GM10248 (cell line): ENCODE measurements at regions not wholly inside any gene's neighbourhood (a gene's known extent, or its start where the extent isn't known, plus 50 kb on each side); places are given as distances from the start of the nearest gene placed in this dataset.

ENCODE experiments used
- CTCF ChIA-PET: fragments of 300-600 bp; sonication (Branson Sonifier 250); formaldehyde crosslinking; extraction: SDS; loops from one replicate; lab custom pipeline; 2021; ENCODE audit warnings: antibody characterized with exemption; lab: Yijun Ruan, JAX
- POLR2A ChIA-PET: fragments of 350-650 bp; sonication (Branson Sonifier 250); formaldehyde crosslinking; extraction: SDS; loops from one replicate; lab custom pipeline; 2020; ENCODE audit warnings: antibody characterized with exemption; lab: Yijun Ruan, JAX
- DNase-seq: peaks from one replicate; pipeline ENCODE4 v3.0.0; 2012; ENCODE audit errors: extremely low spot score
- CTCF ChIP-seq: IDR thresholded peaks from 2 replicates; pipeline ENCODE4 v1.5.1; 2012; ENCODE audit warnings: mild to moderate bottlenecking, low read depth; ENCODE audit errors: extremely low read depth, missing control alignments, control extremely low read depth

DNA sequence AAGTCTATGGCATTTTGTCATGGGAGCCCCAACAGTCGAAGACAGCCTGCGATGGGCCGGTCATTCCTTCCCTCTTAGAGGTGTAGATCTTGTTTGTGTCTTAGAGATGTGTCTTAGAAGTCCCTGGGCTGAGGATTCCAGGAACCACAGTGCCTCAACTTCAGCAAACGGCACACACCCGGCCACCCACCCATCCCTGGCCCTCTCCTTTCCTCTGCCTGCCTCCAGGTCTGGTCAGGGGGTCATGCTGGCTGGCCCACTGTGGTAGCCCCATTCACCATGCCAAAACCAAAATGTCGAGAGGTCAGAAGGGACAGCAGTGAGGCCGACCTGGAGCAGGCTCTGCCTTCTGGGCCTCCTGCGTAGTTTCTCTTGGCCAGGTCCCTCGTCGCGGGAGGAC is 857.9 kb downstream of the TBC1D22A start:
- no peak for TF ChIP-seq CTCF
- ChIA-PET POLR2A (no interaction called here), CTCF (no interaction called here)
- DNase-seq: no peak

DNA sequence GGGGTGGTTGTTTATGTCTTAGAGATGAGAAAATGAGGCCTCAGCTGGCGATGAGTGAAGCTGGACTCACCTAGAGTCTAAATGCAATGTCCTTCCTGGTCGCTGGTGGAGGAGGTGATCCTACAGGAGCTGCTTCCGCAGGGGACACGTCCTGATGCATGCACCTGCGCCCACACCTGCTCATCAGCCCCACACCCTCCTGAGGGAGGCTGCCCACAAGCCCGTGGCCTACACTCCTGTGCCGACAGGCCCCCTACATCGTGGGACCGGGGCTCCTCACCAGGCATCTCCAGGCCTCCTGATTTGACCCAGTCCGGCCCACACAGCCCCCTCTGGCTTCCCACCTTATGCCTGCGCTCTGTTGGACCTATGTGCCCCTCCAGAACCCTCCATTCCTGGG is 857.2 kb downstream of the TBC1D22A start:
- TF ChIP-seq CTCF: no peak
- ChIA-PET POLR2A (no interaction called here), CTCF (no interaction called here)
- no peak for DNase-seq

DNA sequence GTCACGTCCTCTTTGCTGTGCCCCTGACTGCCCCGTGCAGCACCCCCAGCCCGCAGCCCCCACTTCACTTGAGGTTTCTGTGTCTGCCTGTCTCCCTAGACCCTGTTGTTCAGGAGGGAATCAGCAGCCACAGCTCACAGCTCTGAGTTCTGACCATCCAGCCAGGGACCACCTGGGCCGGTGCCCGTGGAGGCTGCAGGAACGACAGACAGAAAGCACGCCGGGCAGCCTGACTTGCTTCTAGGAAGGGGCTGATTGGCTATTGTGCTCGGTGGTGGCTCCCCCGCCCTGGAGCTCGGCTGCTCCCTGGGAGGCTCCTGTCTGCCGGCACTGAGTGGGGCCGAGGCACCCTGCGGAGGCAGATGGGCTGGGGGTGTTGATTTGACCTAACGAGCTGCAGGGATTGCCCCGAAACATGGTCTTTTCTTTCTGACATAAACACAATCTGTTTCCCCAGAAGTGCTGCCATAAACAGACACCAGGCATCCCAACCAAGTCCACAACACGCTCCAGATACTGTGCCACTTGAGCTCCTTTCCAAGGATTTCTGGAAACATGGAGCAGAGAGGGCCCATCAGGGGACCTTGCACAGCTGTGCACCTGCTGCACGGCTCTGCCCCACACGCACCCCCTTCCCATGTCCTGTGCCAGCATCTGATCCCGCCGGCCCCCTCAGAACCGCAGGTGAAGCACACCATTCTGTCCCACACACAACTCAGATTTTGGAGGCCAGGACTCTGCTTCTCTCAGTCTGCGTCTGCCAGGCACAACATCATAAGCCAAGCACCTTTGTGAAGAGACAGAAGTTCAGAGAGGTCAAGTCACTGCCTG is 855.9 kb downstream of the TBC1D22A start:
- TF ChIP-seq CTCF: no peak
- no peak for DNase-seq
- ChIA-PET CTCF (no interaction called here), POLR2A (no interaction called here)

GRCh38 chr22:47617186-47617585 is 854.7 kb downstream of the TBC1D22A start:
- no peak for TF ChIP-seq CTCF
- CTCF ChIA-PET: no interaction called here
- POLR2A ChIA-PET: no interaction called here
- no peak for DNase-seq

GRCh38 chr22:47616396-47617020 is 854.1 kb downstream of the TBC1D22A start:
- ChIA-PET CTCF (no interaction called here), POLR2A (no interaction called here)
- no peak for TF ChIP-seq CTCF
- no peak for DNase-seq

DNA sequence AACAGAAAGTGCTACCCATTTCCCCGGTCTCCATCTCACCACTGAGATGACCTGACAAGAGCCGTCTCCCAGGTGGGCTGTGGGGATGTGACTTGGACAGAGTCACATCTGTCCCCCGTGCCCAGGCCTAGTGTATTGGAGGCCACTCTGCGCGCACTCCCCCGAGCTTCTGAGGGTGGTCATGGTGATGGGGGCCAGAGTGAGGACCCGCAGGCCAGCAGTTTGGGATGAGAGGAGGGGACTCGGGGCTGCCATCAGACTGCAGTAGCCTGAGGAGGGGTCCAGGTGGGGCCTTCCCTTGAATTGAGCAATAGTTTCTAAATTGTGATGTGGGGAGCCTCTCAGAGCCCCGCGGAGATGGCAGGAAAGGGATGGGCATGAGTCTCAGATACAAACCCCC is 852.6 kb downstream of the TBC1D22A start:
- CTCF ChIA-PET: no interaction called here
- no peak for DNase-seq
- no peak for TF ChIP-seq CTCF
- POLR2A ChIA-PET: no interaction called here
